Inferior parietal cortex (tissue), 1 donor: ENCODE measurements at regions not wholly inside any gene's neighbourhood (a gene's known extent, or its start where the extent isn't known, plus 50 kb on each side); places are given as distances from the start of the nearest gene placed in this dataset.
A peak's percentile ranks its signal among the peaks of the same experiment; 100 is the strongest.

ENCODE experiments used
- DNase-seq: peaks from one replicate; pipeline ENCODE4 v3.0.0-alpha.2; 2016; ENCODE audit errors: extremely low spot score

DNA sequence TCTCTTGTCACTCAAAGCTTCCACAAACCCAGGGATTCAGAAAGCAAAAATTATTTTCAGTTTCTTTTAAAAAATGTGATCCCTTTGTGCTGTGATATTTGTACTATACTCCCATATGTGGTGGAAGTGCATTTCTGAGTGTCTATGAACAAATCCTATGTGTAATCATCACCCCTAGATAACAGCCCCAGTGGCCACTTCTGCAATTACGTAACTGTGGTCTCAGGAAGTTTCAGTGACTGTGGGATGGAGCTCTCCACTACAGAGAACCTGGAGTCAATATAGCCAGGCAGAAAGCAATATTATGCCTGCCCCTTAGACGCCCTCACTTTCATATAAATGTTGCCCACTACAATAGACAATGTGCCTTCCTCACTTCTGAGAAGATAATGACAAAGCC lies 1101.7 kb upstream of the GHITM start:
- no peak for DNase-seq

GRCh38 chr10:83038631-83039030 lies 1100.7 kb upstream of the GHITM start:
- DNase-seq, result no peak

GRCh38 chr10:83045731-83046130 lies 1093.6 kb upstream of the GHITM start:
- DNase-seq, result no peak

- DNase-seq, result no peak
Observed at GRCh38 chr10:83050815-83051214, 1088.5 kb upstream of the GHITM start.

DNA sequence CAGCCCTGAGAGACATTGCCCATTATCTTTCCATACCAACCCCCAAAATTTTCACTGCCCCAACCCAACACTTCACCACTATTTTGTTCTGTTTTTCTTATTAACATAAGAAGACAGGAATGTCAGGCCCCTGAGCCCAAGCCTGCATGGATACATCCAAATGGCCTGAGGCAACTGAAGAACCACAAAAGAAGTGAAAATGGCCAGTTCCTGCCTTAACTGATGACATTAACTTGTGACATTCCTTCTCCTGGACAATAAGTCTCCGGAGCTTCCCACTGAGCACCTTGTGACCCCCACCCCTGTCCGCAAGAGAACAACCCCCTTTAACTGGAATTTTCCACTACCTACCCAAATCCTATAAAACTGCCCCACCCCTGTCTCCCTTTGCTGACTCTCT lies 1076.4 kb upstream of the GHITM start:
- no peak for DNase-seq

DNA sequence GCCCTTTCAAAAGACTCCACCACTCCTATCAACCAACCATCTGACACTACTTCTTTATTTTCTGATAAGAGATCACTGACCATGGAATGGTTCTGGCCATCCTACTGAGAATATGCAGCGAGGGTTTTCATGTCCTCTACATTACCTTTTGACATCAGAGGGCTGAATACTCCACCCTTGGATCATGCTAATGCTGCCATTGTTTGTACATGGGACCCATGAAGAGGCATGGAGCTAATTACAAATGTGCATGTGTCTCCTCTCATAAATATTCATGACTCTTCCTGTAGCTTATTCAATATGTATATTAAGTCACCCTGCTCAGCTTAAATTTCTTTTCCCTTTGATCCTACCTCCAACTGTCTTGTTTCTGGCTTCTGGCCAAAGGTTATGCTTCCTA lies 1065.8 kb upstream of the GHITM start:
- DNase-seq, result no peak

- DNase-seq, result no peak
Observed at GRCh38 chr10:83075016-83075814, 1064.1 kb upstream of the GHITM start.

- DNase-seq, result no peak
Observed at GRCh38 chr10:83075815-83076355, 1063.4 kb upstream of the GHITM start.

DNA sequence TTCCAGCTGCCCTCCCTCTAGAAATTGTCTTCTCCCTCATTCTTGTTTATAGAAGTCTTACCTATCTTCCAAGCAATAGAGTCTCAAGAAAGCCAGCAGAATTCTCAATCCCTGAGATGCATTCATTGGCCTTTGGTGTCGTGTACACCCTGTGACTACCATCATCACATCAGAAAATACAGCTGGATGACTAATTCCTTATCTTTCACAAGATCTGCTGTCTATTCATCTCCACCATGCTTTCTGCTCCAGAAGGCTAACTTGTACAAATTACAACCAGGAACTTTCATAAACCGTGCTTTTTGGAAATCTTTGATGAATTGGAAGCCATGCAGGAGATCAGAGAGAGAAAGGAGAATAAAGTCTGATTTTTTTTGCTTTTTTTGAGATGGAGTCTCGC lies 1062.9 kb upstream of the GHITM start:
- DNase-seq, result no peak

GRCh38 chr10:83078160-83078559 lies 1061.1 kb upstream of the GHITM start:
- DNase-seq, result no peak

DNA sequence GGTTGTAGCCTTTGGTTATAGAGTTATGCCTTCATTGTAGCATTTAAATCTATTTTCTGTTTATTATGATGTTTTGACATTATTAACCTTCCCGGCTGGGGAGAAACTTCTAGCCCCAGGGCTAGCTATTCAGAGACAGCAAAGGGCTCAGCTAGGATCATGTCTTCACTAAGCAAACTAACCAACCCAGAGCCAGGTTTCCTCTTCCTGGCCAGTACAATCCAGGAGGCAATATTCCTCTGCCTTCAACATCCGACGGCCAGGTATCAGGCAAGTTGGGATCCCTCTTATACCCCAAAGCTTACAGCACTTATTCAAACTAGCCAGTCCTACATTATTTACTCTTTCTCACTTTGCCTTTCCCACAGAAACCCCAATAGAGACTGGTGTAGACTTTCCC lies 1060.7 kb upstream of the GHITM start:
- no peak for DNase-seq

DNA sequence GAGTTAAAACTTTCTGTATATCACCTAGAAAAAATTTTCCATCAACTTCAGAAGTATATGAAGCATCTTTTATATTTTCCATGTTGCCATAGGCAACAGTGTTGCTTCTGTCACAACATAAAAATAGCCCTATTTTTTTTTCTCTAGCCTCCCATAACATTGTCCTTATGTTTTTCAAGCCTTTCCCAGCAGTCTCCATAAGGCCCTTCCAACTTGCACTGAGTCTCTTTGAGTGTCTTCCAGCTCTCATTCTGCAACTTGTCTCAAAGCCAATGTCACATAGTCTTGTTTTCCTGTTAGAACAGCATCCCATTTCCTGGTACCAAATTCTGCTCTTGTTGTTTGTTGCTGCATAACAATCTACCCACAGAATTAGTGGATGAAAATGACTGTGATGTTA lies 1055.5 kb upstream of the GHITM start:
- peak; percentile 52 for DNase-seq

DNA sequence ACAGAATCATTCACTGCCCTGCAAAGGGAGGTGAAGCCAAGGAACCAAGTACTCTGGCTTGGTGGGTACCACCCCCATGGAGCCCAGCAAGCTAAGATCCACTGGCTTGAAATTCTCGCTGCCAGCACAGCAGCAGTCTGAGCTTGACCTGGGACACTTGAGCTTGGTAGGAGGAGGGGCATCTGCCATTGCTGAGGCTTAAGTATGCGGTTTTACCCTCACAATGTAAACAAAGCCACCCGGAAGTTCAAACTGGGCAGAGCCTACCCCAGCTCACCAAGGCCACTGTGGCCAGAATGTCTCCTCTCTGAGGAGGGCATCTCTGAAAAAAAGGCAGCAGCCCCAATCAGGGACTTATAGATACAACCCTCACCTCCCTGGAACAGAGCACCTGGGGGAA lies 1050.0 kb upstream of the GHITM start:
- DNase-seq, result no peak

DNA sequence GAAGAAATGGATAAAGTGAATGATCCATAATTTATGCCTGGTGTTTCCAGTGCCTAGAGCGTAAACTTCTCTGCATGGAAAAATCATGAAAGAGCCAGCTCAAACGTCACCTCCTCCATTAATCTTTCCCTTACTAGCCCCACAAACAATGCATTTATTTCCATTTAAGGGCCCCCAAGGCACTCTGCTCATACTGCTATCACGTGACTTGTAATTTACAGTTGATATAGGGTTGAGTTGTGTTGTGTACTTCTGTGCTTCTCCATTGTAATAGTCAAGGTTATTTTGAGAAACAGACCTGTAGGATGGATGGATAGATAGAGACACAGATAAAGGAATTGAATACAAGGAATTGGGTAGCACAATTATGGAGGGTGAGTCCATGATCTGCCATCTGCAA lies 1034.7 kb upstream of the GHITM start:
- no peak for DNase-seq

DNA sequence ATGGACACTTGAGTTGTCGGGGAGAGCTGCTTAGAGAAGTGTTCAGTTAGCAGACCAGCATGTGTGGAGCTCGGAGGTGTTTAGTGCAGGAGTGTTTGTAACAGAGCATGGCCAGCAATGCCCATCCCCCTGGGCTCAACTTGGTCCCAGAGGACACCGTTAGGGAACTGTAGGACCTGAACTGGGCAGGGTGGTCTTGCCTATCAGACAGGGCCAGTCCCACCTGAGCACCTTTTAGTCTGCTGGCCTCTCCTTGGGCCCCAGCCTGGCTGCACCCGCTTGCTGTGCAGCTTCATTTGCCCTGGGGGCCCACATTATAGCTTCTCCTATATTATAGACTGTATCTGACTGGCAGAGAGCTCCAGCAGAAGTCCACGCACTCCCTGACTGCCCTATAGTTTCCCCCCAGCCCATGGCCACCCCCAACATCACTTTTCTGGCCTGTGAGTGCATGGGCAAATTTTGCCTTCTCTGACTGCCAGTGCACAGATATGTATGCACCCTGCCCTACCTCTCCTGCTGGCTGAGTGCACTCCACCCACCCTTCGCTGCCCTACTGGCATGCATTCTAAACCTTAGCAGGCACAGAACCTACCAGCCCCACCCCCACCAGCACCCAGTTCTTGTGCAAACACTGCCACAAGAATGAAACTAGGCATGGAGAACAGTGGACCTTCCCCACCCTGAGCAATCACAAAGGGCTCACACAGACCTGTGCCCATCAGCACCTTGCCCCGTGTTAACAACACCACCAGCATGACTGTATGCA lies 1030.6 kb upstream of the GHITM start:
- no peak for DNase-seq

DNA sequence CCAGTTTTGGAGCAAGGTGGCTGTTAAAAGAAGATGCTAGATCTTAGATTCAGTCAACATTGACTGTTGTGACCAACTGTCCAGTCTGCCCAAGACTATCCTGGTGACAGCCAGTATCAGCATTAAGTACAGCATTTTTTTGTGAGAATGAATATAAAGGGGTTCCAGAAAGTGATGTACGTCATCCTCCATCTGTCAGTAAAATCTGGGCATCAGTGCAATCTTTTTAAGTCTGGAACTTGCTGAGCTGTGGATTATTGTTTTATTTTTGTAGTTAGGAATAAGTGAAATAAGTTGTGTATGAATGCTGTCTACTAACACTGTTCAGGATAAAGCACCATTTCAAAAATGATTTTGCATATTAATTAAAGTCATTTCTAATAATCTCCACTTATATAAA lies 1020.0 kb upstream of the GHITM start:
- DNase-seq, result no peak

GRCh38 chr10:83122336-83122735 lies 1017.0 kb upstream of the GHITM start:
- DNase-seq, result no peak

GRCh38 chr10:83127942-83128575 lies 1011.2 kb upstream of the GHITM start:
- no peak for DNase-seq

GRCh38 chr10:83140811-83141210 lies 998.5 kb upstream of the GHITM start:
- no peak for DNase-seq

DNA sequence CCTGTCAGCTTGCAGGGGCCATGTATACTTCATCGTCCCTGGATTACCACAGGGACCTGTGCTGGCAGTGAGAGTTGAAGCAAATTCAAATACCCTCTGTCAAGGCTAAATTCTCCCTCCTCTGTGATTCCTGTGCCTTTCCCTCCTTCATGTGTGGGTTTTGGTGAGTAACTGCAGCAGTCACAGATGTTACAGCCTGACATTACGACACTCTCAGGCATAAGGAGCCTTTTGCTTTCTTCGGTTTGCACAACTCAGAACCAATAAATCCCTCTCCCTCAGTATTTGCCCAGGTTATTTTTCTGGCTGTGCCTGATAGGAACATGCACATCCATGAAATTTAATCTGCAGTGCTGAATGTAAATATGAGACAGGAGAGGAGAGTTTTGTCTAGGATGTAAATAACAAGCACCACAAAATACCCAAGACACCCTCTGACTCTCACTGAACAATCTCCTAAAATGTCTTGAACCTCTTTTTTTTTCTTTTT lies 997.2 kb upstream of the GHITM start:
- DNase-seq, result peak; percentile 26

DNA sequence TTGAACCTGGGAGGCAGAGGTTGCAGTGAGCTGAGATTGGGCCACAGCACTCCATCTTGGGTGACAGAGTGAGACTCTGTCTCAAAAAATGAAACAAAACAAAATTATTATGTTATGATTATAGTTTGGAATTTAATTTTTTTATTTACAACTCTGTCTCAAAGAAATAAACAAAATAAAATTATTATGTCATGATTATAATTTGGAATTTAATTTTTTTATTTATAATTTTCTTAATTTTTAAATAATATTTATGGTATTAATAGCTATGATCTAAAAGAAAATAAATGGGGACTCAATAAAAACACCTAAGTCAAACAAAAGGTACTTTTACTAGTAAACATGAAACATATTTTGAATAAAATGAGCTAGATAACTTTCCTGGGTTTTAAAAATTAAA lies 994.8 kb upstream of the GHITM start:
- no peak for DNase-seq

DNA sequence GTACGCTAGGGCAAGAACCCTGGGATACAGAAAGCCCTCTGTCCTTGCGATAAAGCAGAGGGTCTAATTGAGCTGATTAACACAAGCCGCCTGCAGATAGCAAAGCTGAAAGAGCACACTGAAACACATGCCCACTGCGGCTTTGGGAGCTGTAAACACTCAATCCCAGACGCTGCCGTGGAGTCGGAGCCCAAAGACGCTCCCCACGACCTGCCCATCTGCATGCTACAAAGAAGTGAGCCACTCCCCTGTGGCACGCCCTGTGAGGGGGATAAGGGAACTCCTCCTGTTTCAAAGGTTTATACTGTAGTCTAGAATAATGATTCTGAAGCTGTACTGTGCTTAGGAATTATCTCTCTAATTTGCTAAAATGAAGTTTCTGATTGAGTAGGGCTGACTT lies 985.6 kb upstream of the GHITM start:
- no peak for DNase-seq
